ENCODE measurements at regions not wholly inside any gene's neighbourhood (a gene's known extent, or its start where the extent isn't known, plus 50 kb on each side); places are given as distances from the start of the nearest gene placed in this dataset.

DNA sequence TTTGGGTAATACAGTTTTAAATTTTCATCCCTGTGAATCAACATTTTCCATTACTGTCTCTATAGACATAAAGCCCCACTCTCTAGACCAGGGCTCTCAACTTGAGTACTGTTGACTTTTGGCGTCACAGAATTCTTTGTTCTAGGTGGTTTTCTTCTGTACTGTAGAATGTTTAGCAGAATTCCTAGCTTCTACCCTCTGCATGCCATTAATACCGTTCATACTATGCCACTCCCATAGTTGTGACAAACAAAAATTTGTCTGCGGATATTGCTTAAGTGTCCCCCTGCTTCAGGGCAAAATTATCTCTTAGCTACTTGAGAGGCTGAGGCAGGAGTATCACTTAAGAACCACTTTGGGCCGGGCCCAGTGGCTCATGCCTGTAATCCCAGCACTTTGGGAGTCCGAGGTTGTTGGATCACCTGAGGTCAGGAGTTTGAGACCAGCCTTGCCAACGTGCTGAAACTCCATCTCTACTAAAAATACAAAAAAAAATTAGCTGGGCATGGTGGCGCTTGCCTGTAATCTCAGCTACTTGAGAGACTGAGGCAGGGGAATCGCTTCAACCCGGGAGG lies 57.3 kb upstream of the NRG3 start:
- TF ChIP-seq POLR2A (IDR thresholded peaks at IDR 0.05) (no peak), CTCF (IDR thresholded peaks at IDR 0.05) (no peak)
